ENCODE measurements at regions not wholly inside any gene's neighbourhood (a gene's known extent, or its start where the extent isn't known, plus 50 kb on each side); places are given as distances from the start of the nearest gene placed in this dataset.

GRCh38 chr6:14848019-14848418 lies 397.9 kb upstream of the JARID2 start:
- no peak for TF ChIP-seq CTCF (IDR thresholded peaks at IDR 0.05)
- no peak for TF ChIP-seq POLR2A (IDR thresholded peaks at IDR 0.05)
- TF ChIP-seq POLR2AphosphoS5 (IDR thresholded peaks at IDR 0.05) = no peak
- TF ChIP-seq EP300 (IDR thresholded peaks at IDR 0.05) = no peak
- 84 to 95% methylated on average over 3 of the region's 3 CpGs for WGBS, 2 donors
- no peaks in the 10 kb centered on the region for H3K4me1 ChIP-seq
- no peak for DNase-seq
- no peak overlapping the region for H3K4me3 ChIP-seq
- no peaks in the 10 kb centered on the region for H3K27me3 ChIP-seq
- peak in 1 of 2 donors; percentile 75 for ATAC-seq (ENCODE audit: low FRiP score in 2 of 2)
- no peak overlapping the region for H3K27ac ChIP-seq
- H3K9me3 ChIP-seq = no peaks in the 10 kb centered on the region
- no peaks in the 10 kb centered on the region for H3K36me3 ChIP-seq

GRCh38 chr6:14849185-14849584 lies 396.7 kb upstream of the JARID2 start:
- H3K4me3 ChIP-seq = no peak overlapping the region
- ATAC-seq (ENCODE audit: low FRiP score in 2 of 2) = no peak

GRCh38 chr6:14851281-14851680 lies 394.6 kb upstream of the JARID2 start:
- H3K27me3 ChIP-seq = no peaks in the 10 kb centered on the region
- 86 to 87% methylated on average over 8 of the region's 8 CpGs for WGBS, 2 donors
- H3K4me1 ChIP-seq = no peaks in the 10 kb centered on the region
- no peak overlapping the region for H3K27ac ChIP-seq
- DNase-seq = no peak
- TF ChIP-seq POLR2AphosphoS5 (IDR thresholded peaks at IDR 0.05) = no peak
- TF ChIP-seq POLR2A (IDR thresholded peaks at IDR 0.05) = no peak
- no peak for TF ChIP-seq EP300 (IDR thresholded peaks at IDR 0.05)
- no peak for TF ChIP-seq CTCF (IDR thresholded peaks at IDR 0.05)
- ATAC-seq (ENCODE audit: low FRiP score in 2 of 2) = no peak
- H3K4me3 ChIP-seq = no peak overlapping the region
- H3K36me3 ChIP-seq = no peaks in the 10 kb centered on the region
- H3K9me3 ChIP-seq = no peaks in the 10 kb centered on the region

More at GRCh38 chr6:14849185-14849584, 396.7 kb upstream of the JARID2 start:
- Histone ChIP-seq H3K4me1 (no peaks in the 10 kb centered on the region), H3K27me3 (no peaks in the 10 kb centered on the region), H3K27ac (no peak overlapping the region), H3K36me3 (no peaks in the 10 kb centered on the region), H3K9me3 (no peaks in the 10 kb centered on the region)
- TF ChIP-seq POLR2A (IDR thresholded peaks at IDR 0.05) (no peak), POLR2AphosphoS5 (IDR thresholded peaks at IDR 0.05) (no peak), EP300 (IDR thresholded peaks at IDR 0.05) (no peak), CTCF (IDR thresholded peaks at IDR 0.05) (no peak)
- DNase-seq = no peak

GRCh38 chr6:14852375-14852774 lies 393.5 kb upstream of the JARID2 start:
- no peaks in the 10 kb centered on the region for H3K36me3 ChIP-seq
- no peak overlapping the region for H3K4me3 ChIP-seq
- WGBS, 2 donors = 93 to 94% methylated on average over 5 of the region's 5 CpGs
- H3K27me3 ChIP-seq = no peaks in the 10 kb centered on the region
- no peak for TF ChIP-seq POLR2AphosphoS5 (IDR thresholded peaks at IDR 0.05)
- no peak for TF ChIP-seq CTCF (IDR thresholded peaks at IDR 0.05)
- no peak for TF ChIP-seq POLR2A (IDR thresholded peaks at IDR 0.05)
- no peaks in the 10 kb centered on the region for H3K9me3 ChIP-seq
- DNase-seq (no peak), ATAC-seq (ENCODE audit: low FRiP score in 2 of 2) (no peak)
- peaks cover 0 to 3% (median 0%) of the 10 kb centered on the region in 4 donors for H3K4me1 ChIP-seq
- no peak overlapping the region for H3K27ac ChIP-seq

GRCh38 chr6:14856177-14856576 lies 389.7 kb upstream of the JARID2 start:
- no peak overlapping the region for H3K4me3 ChIP-seq
- 91 to 93% methylated on average over 7 of the region's 7 CpGs for WGBS, 2 donors
- H3K4me1 ChIP-seq = peaks cover 0 to 3% (median 0%) of the 10 kb centered on the region in 4 donors
- TF ChIP-seq EP300 (IDR thresholded peaks at IDR 0.05) (no peak), POLR2AphosphoS5 (IDR thresholded peaks at IDR 0.05) (no peak), CTCF (IDR thresholded peaks at IDR 0.05) (no peak), POLR2A (IDR thresholded peaks at IDR 0.05) (no peak)
- ATAC-seq (ENCODE audit: low FRiP score in 2 of 2) (no peak), DNase-seq (no peak)
- no peaks in the 10 kb centered on the region for H3K36me3 ChIP-seq
- H3K27me3 ChIP-seq = no peaks in the 10 kb centered on the region
- H3K27ac ChIP-seq = no peak overlapping the region
- H3K9me3 ChIP-seq = no peaks in the 10 kb centered on the region

Data from upper lobe of left lung (tissue), 6 donors.